ENCODE measurements at regions not wholly inside any gene's neighbourhood (a gene's known extent, or its start where the extent isn't known, plus 50 kb on each side); places are given as distances from the start of the nearest gene placed in this dataset.

- TF ChIP-seq ELF4 (CRISPR knock-in tag; IDR thresholded peaks at IDR 0.05; ENCODE audit: low read depth) (no peak), SMAD3 (CRISPR knock-in tag; IDR thresholded peaks at IDR 0.05; ENCODE audit: borderline replicate concordance) (no peak), ZNF121 (CRISPR knock-in tag; IDR thresholded peaks at IDR 0.05) (no peak), ZBTB21 (CRISPR knock-in tag; IDR thresholded peaks at IDR 0.05; ENCODE audit: borderline replicate concordance) (no peak), IRF1 (CRISPR knock-in tag; IDR thresholded peaks at IDR 0.05) (no peak), USF2 (CRISPR knock-in tag; IDR thresholded peaks at IDR 0.05) (no peak), ZNF263 (CRISPR knock-in tag; IDR thresholded peaks at IDR 0.05; ENCODE audit: low read depth) (no peak), CTCF (IDR thresholded peaks at IDR 0.05) (no peak), FOXP4 (CRISPR knock-in tag; IDR thresholded peaks at IDR 0.05) (no peak)
Observed at GRCh38 chr1:5664906-5665875, 327.0 kb downstream of the NPHP4 start.

Measured in WTC11 (cell line).